ENCODE measurements at regions not wholly inside any gene's neighbourhood (a gene's known extent, or its start where the extent isn't known, plus 50 kb on each side); places are given as distances from the start of the nearest gene placed in this dataset.

- DNase-seq (ENCODE audit: low spot score) = no peak
- TF ChIP-seq CTCF (IDR thresholded peaks at IDR 0.05; ENCODE audit: extremely low read depth, missing control alignments) = no peak
Measured at GRCh38 chr4:14532436-14532835, 469.8 kb upstream of the CPEB2 start.

GRCh38 chr4:14539246-14539645, 463.0 kb upstream of the CPEB2 start:
- TF ChIP-seq CTCF (IDR thresholded peaks at IDR 0.05; ENCODE audit: extremely low read depth, missing control alignments) = no peak
- DNase-seq (ENCODE audit: low spot score) = no peak

GRCh38 chr4:14545163-14545562, 457.1 kb upstream of the CPEB2 start:
- DNase-seq (ENCODE audit: low spot score) = no peak
- TF ChIP-seq CTCF (IDR thresholded peaks at IDR 0.05; ENCODE audit: extremely low read depth, missing control alignments) = no peak

- TF ChIP-seq CTCF (IDR thresholded peaks at IDR 0.05; ENCODE audit: extremely low read depth, missing control alignments) = no peak
- DNase-seq (ENCODE audit: low spot score) = no peak
Measured at GRCh38 chr4:14545807-14546206, 456.5 kb upstream of the CPEB2 start.

GRCh38 chr4:14552119-14552518, 450.2 kb upstream of the CPEB2 start:
- DNase-seq (ENCODE audit: low spot score) = no peak
- no peak for TF ChIP-seq CTCF (IDR thresholded peaks at IDR 0.05; ENCODE audit: extremely low read depth, missing control alignments)

GRCh38 chr4:14559646-14560045, 442.6 kb upstream of the CPEB2 start:
- no peak for DNase-seq (ENCODE audit: low spot score)
- no peak for TF ChIP-seq CTCF (IDR thresholded peaks at IDR 0.05; ENCODE audit: extremely low read depth, missing control alignments)

- no peak for DNase-seq (ENCODE audit: low spot score)
- no peak for TF ChIP-seq CTCF (IDR thresholded peaks at IDR 0.05; ENCODE audit: extremely low read depth, missing control alignments)
Measured at GRCh38 chr4:14560577-14560976, 441.7 kb upstream of the CPEB2 start.

All from GM20000 (cell line).